ENCODE measurements at regions not wholly inside any gene's neighbourhood (a gene's known extent, or its start where the extent isn't known, plus 50 kb on each side); places are given as distances from the start of the nearest gene placed in this dataset.

DNA sequence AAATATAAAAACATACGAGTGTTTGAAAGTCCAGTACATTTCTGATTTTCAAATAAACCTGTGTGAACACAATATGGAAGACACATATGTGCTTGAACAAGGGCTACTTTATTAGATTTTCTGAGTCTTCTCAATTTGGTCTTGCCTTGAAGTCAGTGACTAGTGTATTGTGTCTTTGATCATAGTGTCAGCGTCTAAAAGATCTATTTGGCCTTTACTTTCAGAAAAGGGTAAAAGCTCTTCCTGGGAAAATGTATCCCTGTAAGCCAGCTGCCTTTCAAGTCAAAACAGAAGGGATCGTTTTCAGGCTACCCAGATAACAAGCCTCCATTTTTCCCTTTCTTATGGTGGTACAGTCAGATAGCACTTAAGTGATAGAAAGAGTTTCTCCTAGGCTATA lies 471.9 kb downstream of the CMPK2 start:
- Histone ChIP-seq H3K9ac (ENCODE audit: low read length) (no peak overlapping the region), H3K4me1 (ENCODE audit: control insufficient read depth in 1 of 2, insufficient read depth in 2 of 2, low read length in 2 of 2) (no peaks in the 10 kb centered on the region), H3K79me2 (ENCODE audit: insufficient read depth, low read length) (no peaks in the 10 kb centered on the region), H3K9me2 (ENCODE audit: insufficient read depth) (no peaks in the 10 kb centered on the region), H3K27ac (ENCODE audit: low read depth, low read length) (no peak overlapping the region), H3K9me3 (ENCODE audit: control insufficient read depth in 1 of 2, insufficient read depth in 1 of 2, low read depth in 1 of 2, low read length in 2 of 2) (peaks cover 4 to 5% of the 10 kb centered on the region in 2 experiments; a peak in 2 of 4 replicates), H3K27me3 (ENCODE audit: insufficient read depth, low read length) (no peaks in the 10 kb centered on the region), H4K20me1 (ENCODE audit: insufficient read depth) (no peaks in the 10 kb centered on the region), H3K4me2 (ENCODE audit: low read length) (no peak overlapping the region), H2AFZ (ENCODE audit: low read depth, low read length, poor library complexity, severe bottlenecking) (no peak overlapping the region), H3K4me3 (replicated peaks in 1 of 2; ENCODE audit: low read depth in 1 of 2, low read length in 2 of 2) (no peak overlapping the region), H3K36me3 (ENCODE audit: control insufficient read depth in 1 of 2, insufficient read depth in 2 of 2, low read length in 2 of 2) (no peaks in the 10 kb centered on the region)
- RAD21 ChIA-PET (ENCODE audit: low non-redundant PET in 1 of 2, low total read pairs in 2 of 2, uncharacterized antibody in 2 of 2, unreplicated experiment in 2 of 2) = no interaction called here
- no TSS peak for BruUV-seq (replicated peaks)
- TF ChIP-seq FOSL1 (IDR thresholded peaks at IDR 0.05; ENCODE audit: low read depth) = no peak
- POLR2A ChIA-PET = no interaction called here
- DNase-seq (ENCODE audit: low read depth, low spot score) = no peak
- intact Hi-C loops (cut with micrococcal nuclease) = no loop called here
- no peak for ATAC-seq
- CTCF ChIA-PET = no interaction called here

DNA sequence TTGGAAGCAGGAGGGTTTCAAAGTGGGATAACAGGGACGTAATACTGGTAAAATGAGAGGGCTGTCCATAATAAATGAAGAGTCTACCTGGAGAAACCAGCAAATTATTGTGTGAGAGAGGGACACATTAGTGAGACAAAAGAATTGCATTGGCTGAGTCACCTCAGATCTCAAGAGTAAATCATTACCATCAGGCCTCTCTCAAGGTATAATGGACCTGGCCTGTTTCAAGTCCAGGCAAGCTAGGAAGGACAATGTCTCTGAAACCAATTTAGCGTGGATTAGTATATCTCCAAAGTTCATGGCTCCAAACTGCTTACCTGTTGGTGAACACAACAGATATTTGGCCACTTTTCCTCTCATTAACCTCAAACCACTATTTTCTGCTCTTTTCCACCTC lies 471.4 kb downstream of the CMPK2 start:
- Histone ChIP-seq H3K9me3 (ENCODE audit: control insufficient read depth in 1 of 2, insufficient read depth in 1 of 2, low read depth in 1 of 2, low read length in 2 of 2) (peaks cover 4 to 6% of the 10 kb centered on the region in 2 experiments; a peak in 2 of 4 replicates), H3K9me2 (ENCODE audit: insufficient read depth) (no peaks in the 10 kb centered on the region), H3K4me3 (replicated peaks in 1 of 2; ENCODE audit: low read depth in 1 of 2, low read length in 2 of 2) (no peak overlapping the region), H2AFZ (ENCODE audit: low read depth, low read length, poor library complexity, severe bottlenecking) (no peak overlapping the region), H3K27me3 (ENCODE audit: insufficient read depth, low read length) (no peaks in the 10 kb centered on the region), H3K9ac (ENCODE audit: low read length) (no peak overlapping the region), H3K79me2 (ENCODE audit: insufficient read depth, low read length) (no peaks in the 10 kb centered on the region), H4K20me1 (ENCODE audit: insufficient read depth) (no peaks in the 10 kb centered on the region), H3K36me3 (ENCODE audit: control insufficient read depth in 1 of 2, insufficient read depth in 2 of 2, low read length in 2 of 2) (no peaks in the 10 kb centered on the region), H3K4me2 (ENCODE audit: low read length) (no peak overlapping the region), H3K4me1 (ENCODE audit: control insufficient read depth in 1 of 2, insufficient read depth in 2 of 2, low read length in 2 of 2) (no peaks in the 10 kb centered on the region), H3K27ac (ENCODE audit: low read depth, low read length) (no peak overlapping the region)
- intact Hi-C loops (cut with micrococcal nuclease) = no loop called here
- no peak for ATAC-seq
- no peak for DNase-seq (ENCODE audit: low read depth, low spot score)
- BruUV-seq (replicated peaks) = no TSS peak
- POLR2A ChIA-PET = no interaction called here
- RAD21 ChIA-PET (ENCODE audit: low non-redundant PET in 1 of 2, low total read pairs in 2 of 2, uncharacterized antibody in 2 of 2, unreplicated experiment in 2 of 2) = no interaction called here
- CTCF ChIA-PET = no interaction called here
- TF ChIP-seq, protein P1, sequence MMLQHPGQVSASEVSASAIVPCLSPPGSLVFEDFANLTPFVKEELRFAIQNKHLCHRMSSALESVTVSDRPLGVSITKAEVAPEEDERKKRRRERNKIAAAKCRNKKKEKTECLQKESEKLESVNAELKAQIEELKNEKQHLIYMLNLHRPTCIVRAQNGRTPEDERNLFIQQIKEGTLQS (IDR thresholded peaks at IDR 0.05) = no peak
- no peak for TF ChIP-seq YY1 (IDR thresholded peaks at IDR 0.05; ENCODE audit: extremely low read depth, insufficient replicate concordance, low read depth, low read length)
- TF ChIP-seq, protein P2, sequence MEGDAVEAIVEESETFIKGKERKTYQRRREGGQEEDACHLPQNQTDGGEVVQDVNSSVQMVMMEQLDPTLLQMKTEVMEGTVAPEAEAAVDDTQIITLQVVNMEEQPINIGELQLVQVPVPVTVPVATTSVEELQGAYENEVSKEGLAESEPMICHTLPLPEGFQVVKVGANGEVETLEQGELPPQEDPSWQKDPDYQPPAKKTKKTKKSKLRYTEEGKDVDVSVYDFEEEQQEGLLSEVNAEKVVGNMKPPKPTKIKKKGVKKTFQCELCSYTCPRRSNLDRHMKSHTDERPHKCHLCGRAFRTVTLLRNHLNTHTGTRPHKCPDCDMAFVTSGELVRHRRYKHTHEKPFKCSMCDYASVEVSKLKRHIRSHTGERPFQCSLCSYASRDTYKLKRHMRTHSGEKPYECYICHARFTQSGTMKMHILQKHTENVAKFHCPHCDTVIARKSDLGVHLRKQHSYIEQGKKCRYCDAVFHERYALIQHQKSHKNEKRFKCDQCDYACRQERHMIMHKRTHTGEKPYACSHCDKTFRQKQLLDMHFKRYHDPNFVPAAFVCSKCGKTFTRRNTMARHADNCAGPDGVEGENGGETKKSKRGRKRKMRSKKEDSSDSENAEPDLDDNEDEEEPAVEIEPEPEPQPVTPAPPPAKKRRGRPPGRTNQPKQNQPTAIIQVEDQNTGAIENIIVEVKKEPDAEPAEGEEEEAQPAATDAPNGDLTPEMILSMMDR (IDR thresholded peaks at IDR 0.05 in 2 of 3, conservative IDR thresholded peaks at IDR 0.05 in 1 of 3; ENCODE audit: borderline replicate concordance in 1 of 3, insufficient read depth in 1 of 3, low read depth in 2 of 3, low read length in 2 of 3) = no peak
- TF ChIP-seq SIN3A (IDR thresholded peaks at IDR 0.05; ENCODE audit: low read depth) = no peak
- no peak for TF ChIP-seq CBX3 (IDR thresholded peaks at IDR 0.05; ENCODE audit: low read depth)
- TF ChIP-seq ZFX (IDR thresholded peaks at IDR 0.05) = no peak
- no peak for TF ChIP-seq EGR1 (IDR thresholded peaks at IDR 0.05; ENCODE audit: low read depth)
- TF ChIP-seq, protein P3, sequence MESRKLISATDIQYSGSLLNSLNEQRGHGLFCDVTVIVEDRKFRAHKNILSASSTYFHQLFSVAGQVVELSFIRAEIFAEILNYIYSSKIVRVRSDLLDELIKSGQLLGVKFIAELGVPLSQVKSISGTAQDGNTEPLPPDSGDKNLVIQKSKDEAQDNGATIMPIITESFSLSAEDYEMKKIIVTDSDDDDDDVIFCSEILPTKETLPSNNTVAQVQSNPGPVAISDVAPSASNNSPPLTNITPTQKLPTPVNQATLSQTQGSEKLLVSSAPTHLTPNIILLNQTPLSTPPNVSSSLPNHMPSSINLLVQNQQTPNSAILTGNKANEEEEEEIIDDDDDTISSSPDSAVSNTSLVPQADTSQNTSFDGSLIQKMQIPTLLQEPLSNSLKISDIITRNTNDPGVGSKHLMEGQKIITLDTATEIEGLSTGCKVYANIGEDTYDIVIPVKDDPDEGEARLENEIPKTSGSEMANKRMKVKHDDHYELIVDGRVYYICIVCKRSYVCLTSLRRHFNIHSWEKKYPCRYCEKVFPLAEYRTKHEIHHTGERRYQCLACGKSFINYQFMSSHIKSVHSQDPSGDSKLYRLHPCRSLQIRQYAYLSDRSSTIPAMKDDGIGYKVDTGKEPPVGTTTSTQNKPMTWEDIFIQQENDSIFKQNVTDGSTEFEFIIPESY (IDR thresholded peaks at IDR 0.05; ENCODE audit: extremely low read depth, insufficient replicate concordance, low read length) = no peak
- TF ChIP-seq FOSL1 (IDR thresholded peaks at IDR 0.05; ENCODE audit: low read depth) = no peak
- no peak for TF ChIP-seq SP1 (IDR thresholded peaks at IDR 0.05; ENCODE audit: low read depth)
- TF ChIP-seq JUND (IDR thresholded peaks at IDR 0.05) = no peak
- no peak for TF ChIP-seq POLR2AphosphoS5 (IDR thresholded peaks at IDR 0.05; ENCODE audit: low read depth, low read length)
- TF ChIP-seq POLR2A (IDR thresholded peaks at IDR 0.05; ENCODE audit: borderline replicate concordance, extremely low read depth, insufficient read depth, insufficient read length) = no peak
- TF ChIP-seq ZNF274 (IDR thresholded peaks at IDR 0.05; ENCODE audit: low read depth, low read length) = no peak
- TF ChIP-seq EZH2phosphoT487 (IDR thresholded peaks at IDR 0.05; ENCODE audit: borderline replicate concordance) = no peak
- no peak for TF ChIP-seq TCF7L2 (IDR thresholded peaks at IDR 0.05; ENCODE audit: borderline replicate concordance, extremely low read depth, insufficient read depth, insufficient read length)
- TF ChIP-seq CEBPB (IDR thresholded peaks at IDR 0.05; ENCODE audit: low read depth) = no peak

Measured in HCT116 (cell line).